CD14-positive monocyte (primary cell): ENCODE measurements at regions not wholly inside any gene's neighbourhood (a gene's known extent, or its start where the extent isn't known, plus 50 kb on each side); places are given as distances from the start of the nearest gene placed in this dataset.
"Not testable (repeated sequence)": the region's sequence is repeated elsewhere in the genome, so short reads cannot be mapped to it uniquely, and the experiment has no call there.

Experiments used
- DNase-seq, 3 donors: peaks; one replicate each; pipeline ENCODE4 v3.0.0-alpha.2; 2011 to 2022
- H2AFZ ChIP-seq: 2 replicates; pipeline ENCODE4 v1.6.0; 2012; ENCODE audit warnings: mild to moderate bottlenecking, low read depth, low read length, inconsistent platforms; ENCODE audit not compliant: insufficient read depth, poor library complexity, severe bottlenecking
- H3K27ac ChIP-seq, 2 donors: 1 replicate in 1 of 2; 2 replicates in 1 of 2; pipeline ENCODE4 v1.5.1; 2012 to 2013; ENCODE audit warnings: low read length in 2 of 2, control low read depth in 1 of 2, inconsistent platforms in 1 of 2, low read depth in 1 of 2, mild to moderate bottlenecking in 1 of 2
- H3K27me3 ChIP-seq, 2 donors: one replicate each; pipeline versions ENCODE4 v1.6.0 to v1.6.1; 2011 to 2013; ENCODE audit warnings: low read length in 2 of 2; ENCODE audit not compliant: control insufficient read depth in 2 of 2, insufficient read depth in 2 of 2
- H3K36me3 ChIP-seq, 2 donors: replicated peaks in 1 of 2; 1 replicate in 1 of 2; 2 replicates in 1 of 2; pipeline versions ENCODE4 v1.5.1 to v1.6.1; 2012 to 2013; ENCODE audit warnings: low read length in 2 of 2, control low read depth in 1 of 2, inconsistent platforms in 1 of 2, mild to moderate bottlenecking in 1 of 2; ENCODE audit not compliant: insufficient read depth in 2 of 2, control insufficient read depth in 1 of 2
- H3K4me1 ChIP-seq, 2 donors: 1 replicate in 1 of 2; 2 replicates in 1 of 2; pipeline versions ENCODE4 v1.5.1 to v1.6.1; 2012 to 2013; ENCODE audit warnings: low read length in 2 of 2, control low read depth in 1 of 2, inconsistent platforms in 1 of 2, mild to moderate bottlenecking in 1 of 2, moderate library complexity in 1 of 2; ENCODE audit not compliant: insufficient read depth in 2 of 2, control insufficient read depth in 1 of 2
- H3K4me2 ChIP-seq: replicated peaks from 2 replicates; pipeline ENCODE3; 2012; ENCODE audit warnings: low read length, moderate library complexity, mild to moderate bottlenecking; ENCODE audit not compliant: poor library complexity, severe bottlenecking; ENCODE audit errors: extremely low read depth
- H3K4me3 ChIP-seq, 3 experiments: fragments of 200-600 bp in 1 of 3; sonication (generic) in 1 of 3; replicated peaks in 1 of 3; 1 replicate in 2 of 3; 2 replicates in 1 of 3; pipeline ENCODE4 v1.5.1; 2011 to 2013; ENCODE audit warnings: low read length in 3 of 3, mild to moderate bottlenecking in 3 of 3, control low read depth in 2 of 3, low read depth in 2 of 3, inconsistent platforms in 1 of 3, moderate library complexity in 1 of 3
- H3K79me2 ChIP-seq: 2 replicates; pipeline ENCODE4 v1.6.0; 2012; ENCODE audit warnings: mild to moderate bottlenecking, control low read depth, inconsistent platforms, low read length, moderate library complexity; ENCODE audit not compliant: insufficient read depth
- H3K9ac ChIP-seq: 2 replicates; pipeline ENCODE4 v1.6.0; 2017; ENCODE audit warnings: low read length, mild to moderate bottlenecking; ENCODE audit not compliant: insufficient read depth, poor library complexity, severe bottlenecking
- H3K9me3 ChIP-seq, 2 donors: replicated peaks in 1 of 2; 1 replicate in 1 of 2; 2 replicates in 1 of 2; pipeline versions ENCODE4 v1.5.1 to v1.6.1; 2012 to 2013; ENCODE audit warnings: low read length in 2 of 2, control low read depth in 1 of 2; ENCODE audit not compliant: control insufficient read depth in 1 of 2, insufficient read depth in 1 of 2
- H4K20me1 ChIP-seq: 2 replicates; pipeline ENCODE4 v1.6.0; 2012; ENCODE audit warnings: mild to moderate bottlenecking, low read length, control low read depth, moderate library complexity; ENCODE audit not compliant: insufficient read depth
- H3K27ac Mint-ChIP-seq, 7 donors: one replicate each; pipeline ENCODE4 v1.8.0; 2020; ENCODE audit warnings: mild to moderate bottlenecking in 7 of 7, mixed read lengths in 7 of 7, moderate library complexity in 6 of 7, inconsistent platforms in 2 of 7
- H3K27me3 Mint-ChIP-seq, 3 donors: one replicate each; pipeline ENCODE4 v1.8.0; 2021 to 2022; ENCODE audit warnings: low read depth in 3 of 3, mild to moderate bottlenecking in 3 of 3, mixed read lengths in 3 of 3, moderate library complexity in 3 of 3, inconsistent platforms in 1 of 3
- H3K36me3 Mint-ChIP-seq, 2 donors: one replicate each; pipeline ENCODE4 v1.8.0; 2020; ENCODE audit warnings: mixed read lengths in 2 of 2, inconsistent platforms in 1 of 2, mild to moderate bottlenecking in 1 of 2
- H3K4me1 Mint-ChIP-seq: one replicate; pipeline ENCODE4 v1.8.0; 2020; ENCODE audit warnings: mild to moderate bottlenecking, mixed read lengths
- H3K4me3 Mint-ChIP-seq, 2 donors: one replicate each; pipeline ENCODE4 v1.8.0; 2020; ENCODE audit warnings: mild to moderate bottlenecking in 2 of 2, mixed read lengths in 2 of 2, moderate library complexity in 1 of 2
- H3K9me3 Mint-ChIP-seq, 7 donors: one replicate each; pipeline ENCODE4 v1.8.0; 2020 to 2022; ENCODE audit warnings: mixed read lengths in 7 of 7, mild to moderate bottlenecking in 6 of 7, moderate library complexity in 6 of 7, inconsistent platforms in 2 of 7
- WGBS: methylation state at CpG from one replicate; pipeline ENCODE4 v1.1.5; 2013; ENCODE audit warnings: missing lambda C conversion rate; ENCODE audit not compliant: insufficient coverage; 5-methylcytosine and 5-hydroxymethylcytosine counted together
- intact Hi-C, 2 donors: fragments of 100-400 bp; cut with micrococcal nuclease; formaldehyde crosslinking; loops; one replicate each; pipeline versions ENCODE4 v1.15.0 to v1.15.1; 2023
- TF ChIP-seq, protein P1 (sequence below): fragments of 200-600 bp; IDR thresholded peaks from one replicate; pipeline ENCODE4 v1.8.0; 2022; ENCODE audit warnings: antibody characterized with exemption, mild to moderate bottlenecking

DNA sequence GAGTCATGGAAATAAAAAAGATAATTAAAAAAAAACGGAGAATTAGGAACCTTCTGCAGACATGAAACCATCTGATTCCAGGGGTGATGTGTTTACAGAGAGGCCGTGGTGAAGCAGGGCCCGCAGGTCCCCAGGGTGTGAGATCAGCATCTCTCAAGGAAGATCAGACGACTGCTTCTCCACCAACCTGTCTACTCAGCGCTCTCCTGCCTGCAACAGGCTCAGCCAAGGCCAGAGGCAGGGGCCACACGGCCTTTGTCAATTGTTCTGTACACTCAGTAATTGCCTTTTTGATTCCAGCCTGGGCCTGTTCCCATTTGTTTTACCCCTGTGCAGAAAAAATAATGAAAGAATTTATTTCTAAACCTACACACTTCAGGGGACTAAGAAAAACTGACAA is 124.6 kb downstream of the NXPE2 start:
- H3K4me1 Mint-ChIP-seq, result no peaks in the 10 kb centered on the region

DNA sequence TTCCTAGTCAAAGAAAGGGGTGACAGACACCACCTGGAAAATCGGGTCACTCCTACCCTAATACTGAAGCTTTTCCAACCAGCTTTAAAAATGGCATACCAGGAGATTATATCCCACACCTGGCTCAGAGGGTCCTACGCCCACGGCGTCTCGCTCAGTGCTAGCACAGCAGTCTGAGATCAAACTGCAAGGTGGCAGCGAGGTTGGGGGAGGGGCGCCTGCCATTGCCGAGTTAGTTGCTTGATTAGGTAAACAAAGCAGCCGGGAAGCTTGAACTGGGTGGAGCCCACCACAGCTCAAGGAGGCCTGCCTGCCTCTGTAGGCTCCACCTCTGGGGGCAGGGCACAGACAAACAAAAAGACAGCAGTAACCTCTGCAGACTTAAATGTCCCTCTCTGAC is 127.1 kb downstream of the NXPE2 start:
- H4K20me1 ChIP-seq, H3K9ac ChIP-seq, H3K4me2 ChIP-seq, H3K4me1 Mint-ChIP-seq, H2AFZ ChIP-seq, H3K9me3 ChIP-seq, H3K4me3 Mint-ChIP-seq, H3K4me3 ChIP-seq, H3K36me3 ChIP-seq, H3K27me3 Mint-ChIP-seq, DNase-seq, H3K27ac ChIP-seq, H3K27me3 ChIP-seq, H3K27ac Mint-ChIP-seq, intact Hi-C loops, H3K36me3 Mint-ChIP-seq, H3K79me2 ChIP-seq, H3K4me1 ChIP-seq: not testable (repeated sequence)
- WGBS, result 100% methylated on average over 1 of the region's 9 CpGs
- H3K9me3 Mint-ChIP-seq, result peaks cover 0 to 19% (median 4%) of the 10 kb centered on the region in 7 donors

More for the DNA sequence above, 124.6 kb downstream of the NXPE2 start:
- H3K9me3 ChIP-seq, result no peaks in the 10 kb centered on the region
- Mint-ChIP-seq H3K9me3 (peaks cover 0 to 19% (median 4%) of the 10 kb centered on the region in 7 donors), H3K36me3 (no peaks in the 10 kb centered on the region), H3K4me3 (no peak overlapping the region), H3K27ac (no peak overlapping the region), H3K27me3 (peaks cover 5 to 8% (median 7%) of the 10 kb centered on the region in 3 donors)
- H3K4me2 ChIP-seq, result no peak overlapping the region
- H2AFZ ChIP-seq, result no peak overlapping the region
- TF ChIP-seq, protein P1, sequence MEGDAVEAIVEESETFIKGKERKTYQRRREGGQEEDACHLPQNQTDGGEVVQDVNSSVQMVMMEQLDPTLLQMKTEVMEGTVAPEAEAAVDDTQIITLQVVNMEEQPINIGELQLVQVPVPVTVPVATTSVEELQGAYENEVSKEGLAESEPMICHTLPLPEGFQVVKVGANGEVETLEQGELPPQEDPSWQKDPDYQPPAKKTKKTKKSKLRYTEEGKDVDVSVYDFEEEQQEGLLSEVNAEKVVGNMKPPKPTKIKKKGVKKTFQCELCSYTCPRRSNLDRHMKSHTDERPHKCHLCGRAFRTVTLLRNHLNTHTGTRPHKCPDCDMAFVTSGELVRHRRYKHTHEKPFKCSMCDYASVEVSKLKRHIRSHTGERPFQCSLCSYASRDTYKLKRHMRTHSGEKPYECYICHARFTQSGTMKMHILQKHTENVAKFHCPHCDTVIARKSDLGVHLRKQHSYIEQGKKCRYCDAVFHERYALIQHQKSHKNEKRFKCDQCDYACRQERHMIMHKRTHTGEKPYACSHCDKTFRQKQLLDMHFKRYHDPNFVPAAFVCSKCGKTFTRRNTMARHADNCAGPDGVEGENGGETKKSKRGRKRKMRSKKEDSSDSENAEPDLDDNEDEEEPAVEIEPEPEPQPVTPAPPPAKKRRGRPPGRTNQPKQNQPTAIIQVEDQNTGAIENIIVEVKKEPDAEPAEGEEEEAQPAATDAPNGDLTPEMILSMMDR, result no peak
- WGBS, result 51% methylated on average over 3 of the region's 6 CpGs
- H3K79me2 ChIP-seq, result no peaks in the 10 kb centered on the region
- intact Hi-C loops, result no loop called here
- H4K20me1 ChIP-seq, result no peaks in the 10 kb centered on the region
- H3K36me3 ChIP-seq, result no peaks in the 10 kb centered on the region
- H3K9ac ChIP-seq, result no peak overlapping the region
- no peaks in the 10 kb centered on the region for H3K27me3 ChIP-seq
- DNase-seq, result no peak
- H3K4me1 ChIP-seq, result no peaks in the 10 kb centered on the region
- no peak overlapping the region for H3K27ac ChIP-seq
- no peak overlapping the region for H3K4me3 ChIP-seq
